ENCODE measurements at regions not wholly inside any gene's neighbourhood (a gene's known extent, or its start where the extent isn't known, plus 50 kb on each side); places are given as distances from the start of the nearest gene placed in this dataset.

DNA sequence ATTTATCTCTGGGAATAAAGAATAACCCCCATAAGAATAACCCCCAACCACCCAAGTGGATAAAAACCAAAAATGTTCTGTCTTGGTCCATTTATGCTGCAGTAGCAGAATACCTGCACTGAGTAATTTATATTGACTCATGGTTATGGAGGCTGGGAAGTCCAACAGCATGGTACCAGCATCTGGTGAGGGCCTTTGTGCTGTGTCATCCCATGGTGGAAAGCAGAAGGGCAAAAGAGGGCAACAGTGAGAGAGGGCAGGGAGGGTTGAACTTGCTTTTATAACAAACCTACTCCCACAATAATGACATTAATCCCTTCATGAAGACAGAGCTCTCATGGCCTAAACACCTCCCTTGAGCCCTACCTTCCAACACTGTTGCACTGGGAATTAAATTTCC, 133.7 kb downstream of the ERMARD start:
- Histone ChIP-seq H3K4me3 (ENCODE audit: insufficient read length, low read depth) (no peak overlapping the region), H3K4me1 (ENCODE audit: insufficient read depth, insufficient read length) (no peaks in the 10 kb centered on the region), H3K36me3 (ENCODE audit: insufficient read depth, insufficient read length, low read length) (no peaks in the 10 kb centered on the region), H3K9me3 (ENCODE audit: insufficient read depth, low read length) (no peaks in the 10 kb centered on the region), H3K9ac (ENCODE audit: insufficient read length, low read depth) (no peak overlapping the region), H3K27me3 (ENCODE audit: insufficient read depth, insufficient read length) (peaks cover 3% of the 10 kb centered on the region)
- no peak for TF ChIP-seq SUZ12 (IDR thresholded peaks at IDR 0.05; ENCODE audit: extremely low read depth, insufficient read depth, insufficient read length)
- no peak for TF ChIP-seq YY1 (IDR thresholded peaks at IDR 0.05; ENCODE audit: insufficient read depth, insufficient read length)
- no peak for TF ChIP-seq ZNF274 (IDR thresholded peaks at IDR 0.05; ENCODE audit: low read depth, low read length)
- no peak for DNase-seq (ENCODE audit: low read depth, low spot score)

DNA sequence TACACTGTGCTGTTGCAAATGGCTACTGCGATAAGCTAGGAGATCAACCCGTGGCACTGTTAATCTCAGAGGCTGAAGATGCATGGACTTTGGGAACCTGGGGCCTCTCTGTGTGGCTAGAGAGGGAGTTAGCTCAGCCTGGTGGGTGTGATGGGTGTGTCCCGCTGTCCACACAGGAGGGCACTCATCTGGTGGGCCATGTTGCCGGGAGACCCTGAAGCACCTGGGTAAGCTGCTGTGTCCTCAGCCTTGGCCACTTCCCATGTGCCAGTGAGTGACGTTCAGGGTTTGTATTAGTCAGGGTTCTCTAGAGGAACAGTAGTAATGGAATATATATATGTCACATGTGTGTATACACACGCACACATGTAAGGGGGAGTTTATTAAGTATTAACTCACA, 132.7 kb downstream of the ERMARD start:
- DNase-seq (ENCODE audit: low read depth, low spot score): no peak
- H3K27me3 ChIP-seq (ENCODE audit: insufficient read depth, insufficient read length): peaks cover 3% of the 10 kb centered on the region

DNA sequence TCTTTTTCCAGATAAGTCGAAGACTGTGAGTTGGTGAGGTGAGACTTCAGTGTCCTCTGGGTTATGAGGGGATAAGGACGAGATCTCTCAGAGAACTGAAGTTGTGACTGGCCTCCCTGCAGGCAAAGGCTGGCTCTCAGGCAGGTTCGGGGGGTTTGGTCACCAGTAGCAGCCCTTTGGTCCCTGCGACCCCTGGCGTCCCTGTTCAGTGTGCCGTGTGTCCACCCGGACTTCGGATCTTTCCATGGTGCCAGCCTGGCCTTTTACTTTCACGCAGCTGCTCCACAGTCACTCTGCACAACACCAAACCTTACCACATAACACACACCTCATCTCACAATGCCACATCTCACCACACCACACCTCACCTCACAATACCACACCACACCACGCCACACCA, 131.9 kb downstream of the ERMARD start:
- H3K9me3 ChIP-seq (ENCODE audit: insufficient read depth, low read length): no peaks in the 10 kb centered on the region
- TF ChIP-seq ZNF274 (IDR thresholded peaks at IDR 0.05; ENCODE audit: low read depth, low read length) (no peak), YY1 (IDR thresholded peaks at IDR 0.05; ENCODE audit: insufficient read depth, insufficient read length) (no peak), SUZ12 (IDR thresholded peaks at IDR 0.05; ENCODE audit: extremely low read depth, insufficient read depth, insufficient read length) (no peak)
- H3K9ac ChIP-seq (ENCODE audit: insufficient read length, low read depth): no peak overlapping the region
- DNase-seq (ENCODE audit: low read depth, low spot score): no peak
- H3K36me3 ChIP-seq (ENCODE audit: insufficient read depth, insufficient read length, low read length): no peaks in the 10 kb centered on the region
- H3K27me3 ChIP-seq (ENCODE audit: insufficient read depth, insufficient read length): peaks cover 3% of the 10 kb centered on the region
- no peaks in the 10 kb centered on the region for H3K4me1 ChIP-seq (ENCODE audit: insufficient read depth, insufficient read length)
- H3K4me3 ChIP-seq (ENCODE audit: insufficient read length, low read depth): no peak overlapping the region

More for the DNA sequence above, 132.7 kb downstream of the ERMARD start:
- no peaks in the 10 kb centered on the region for H3K9me3 ChIP-seq (ENCODE audit: insufficient read depth, low read length)
- TF ChIP-seq ZNF274 (IDR thresholded peaks at IDR 0.05; ENCODE audit: low read depth, low read length) (no peak), YY1 (IDR thresholded peaks at IDR 0.05; ENCODE audit: insufficient read depth, insufficient read length) (no peak), SUZ12 (IDR thresholded peaks at IDR 0.05; ENCODE audit: extremely low read depth, insufficient read depth, insufficient read length) (no peak)
- no peak overlapping the region for H3K4me3 ChIP-seq (ENCODE audit: insufficient read length, low read depth)
- H3K4me1 ChIP-seq (ENCODE audit: insufficient read depth, insufficient read length): no peaks in the 10 kb centered on the region
- H3K36me3 ChIP-seq (ENCODE audit: insufficient read depth, insufficient read length, low read length): no peaks in the 10 kb centered on the region
- H3K9ac ChIP-seq (ENCODE audit: insufficient read length, low read depth): no peak overlapping the region

DNA sequence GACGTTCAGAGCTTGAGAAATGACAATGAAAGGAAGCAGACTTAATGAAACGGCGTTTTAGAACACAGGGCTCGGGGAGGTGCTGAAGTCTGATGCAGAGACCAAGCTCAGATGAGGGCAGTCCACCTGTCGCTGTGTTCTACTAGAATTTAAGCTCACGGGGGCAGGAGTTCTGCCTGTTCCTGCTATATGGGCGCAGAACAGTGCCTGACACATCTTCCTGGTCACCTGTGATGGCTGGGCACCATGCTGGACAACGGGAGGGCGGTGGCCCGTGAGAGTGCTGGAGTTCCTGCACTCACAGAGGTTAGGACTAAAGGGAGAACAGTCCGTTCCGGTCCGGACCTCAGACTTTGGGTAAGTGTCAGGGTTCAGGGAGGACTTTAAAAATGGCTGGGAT, 130.6 kb downstream of the ERMARD start:
- TF ChIP-seq SUZ12 (IDR thresholded peaks at IDR 0.05; ENCODE audit: extremely low read depth, insufficient read depth, insufficient read length): no peak
- no peak for TF ChIP-seq YY1 (IDR thresholded peaks at IDR 0.05; ENCODE audit: insufficient read depth, insufficient read length)

DNA sequence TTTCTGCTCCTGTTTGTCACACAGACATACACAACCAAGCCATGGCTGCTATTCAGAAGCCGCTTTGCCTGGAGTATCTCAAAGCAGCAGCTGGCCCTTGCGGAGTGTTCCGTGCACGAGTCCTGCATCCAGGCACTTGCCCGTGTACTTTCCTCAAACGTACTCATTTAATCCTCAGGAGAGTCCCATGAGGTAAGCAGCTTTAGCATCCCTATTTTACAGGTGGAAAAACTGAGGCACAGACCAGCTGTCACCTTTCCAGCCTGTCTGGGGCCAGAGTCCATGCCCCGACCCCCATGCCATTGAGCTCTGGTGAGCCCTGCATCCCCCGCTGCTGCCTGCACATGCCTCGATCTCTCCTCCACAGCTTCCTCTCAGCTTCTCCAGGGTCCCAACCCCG, 130.0 kb downstream of the ERMARD start:
- Histone ChIP-seq H3K9me3 (ENCODE audit: insufficient read depth, low read length) (no peaks in the 10 kb centered on the region), H3K36me3 (ENCODE audit: insufficient read depth, insufficient read length, low read length) (no peaks in the 10 kb centered on the region), H3K4me3 (ENCODE audit: insufficient read length, low read depth) (no peak overlapping the region), H3K4me1 (ENCODE audit: insufficient read depth, insufficient read length) (no peaks in the 10 kb centered on the region), H3K9ac (ENCODE audit: insufficient read length, low read depth) (no peak overlapping the region), H3K27me3 (ENCODE audit: insufficient read depth, insufficient read length) (peaks cover 3% of the 10 kb centered on the region)
- DNase-seq (ENCODE audit: low read depth, low spot score): no peak
- no peak for TF ChIP-seq SUZ12 (IDR thresholded peaks at IDR 0.05; ENCODE audit: extremely low read depth, insufficient read depth, insufficient read length)
- TF ChIP-seq YY1 (IDR thresholded peaks at IDR 0.05; ENCODE audit: insufficient read depth, insufficient read length): no peak
- no peak for TF ChIP-seq ZNF274 (IDR thresholded peaks at IDR 0.05; ENCODE audit: low read depth, low read length)

More for the DNA sequence above, 130.6 kb downstream of the ERMARD start:
- H3K36me3 ChIP-seq (ENCODE audit: insufficient read depth, insufficient read length, low read length): no peaks in the 10 kb centered on the region
- H3K27me3 ChIP-seq (ENCODE audit: insufficient read depth, insufficient read length): peaks cover 3% of the 10 kb centered on the region
- no peak overlapping the region for H3K9ac ChIP-seq (ENCODE audit: insufficient read length, low read depth)
- DNase-seq (ENCODE audit: low read depth, low spot score): no peak
- H3K9me3 ChIP-seq (ENCODE audit: insufficient read depth, low read length): no peaks in the 10 kb centered on the region
- H3K4me3 ChIP-seq (ENCODE audit: insufficient read length, low read depth): no peak overlapping the region
- no peaks in the 10 kb centered on the region for H3K4me1 ChIP-seq (ENCODE audit: insufficient read depth, insufficient read length)

DNA sequence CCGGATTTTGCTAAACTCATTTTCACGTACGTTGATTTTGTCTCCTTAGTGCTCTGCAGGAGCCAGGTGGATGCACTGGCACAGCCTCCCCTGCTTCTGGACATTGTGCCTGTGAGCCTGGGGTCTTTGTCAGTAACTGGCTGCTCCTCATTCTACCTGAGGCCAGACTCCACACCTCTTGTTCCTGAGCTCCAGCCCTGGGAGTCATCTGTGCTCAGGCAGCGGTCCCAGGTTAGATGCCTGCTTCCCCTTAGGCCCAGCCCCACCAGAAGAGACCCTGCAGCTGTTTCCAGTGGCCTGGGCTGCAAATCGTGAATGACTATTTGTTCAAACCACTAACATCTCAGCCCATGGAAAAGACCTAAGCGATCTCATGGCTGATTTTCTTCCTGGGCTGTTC, 129.1 kb downstream of the ERMARD start:
- no peak for DNase-seq (ENCODE audit: low read depth, low spot score)
- Histone ChIP-seq H3K36me3 (ENCODE audit: insufficient read depth, insufficient read length, low read length) (no peaks in the 10 kb centered on the region), H3K9ac (ENCODE audit: insufficient read length, low read depth) (no peak overlapping the region)

DNA sequence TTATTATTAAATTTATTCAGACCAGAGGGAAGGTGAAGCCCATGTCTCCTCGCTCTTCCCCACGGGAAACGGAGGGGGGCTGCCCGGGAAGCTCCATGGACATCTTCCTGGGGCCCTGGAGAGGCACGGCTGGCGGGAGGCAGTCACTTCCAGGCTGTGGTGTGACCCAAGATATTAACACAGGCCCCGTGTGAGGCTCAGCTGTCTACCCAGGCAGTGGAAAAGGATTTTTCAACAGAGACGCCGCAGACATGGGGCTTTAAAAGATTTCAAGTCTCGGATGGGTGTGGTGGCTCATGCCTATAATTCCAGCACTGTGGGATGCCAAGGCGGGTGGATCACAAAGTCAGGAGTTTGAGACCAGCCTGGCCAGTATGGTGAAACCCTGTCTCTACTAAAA, 117.9 kb downstream of the ERMARD start:
- Histone ChIP-seq H3K36me3 (ENCODE audit: insufficient read depth, insufficient read length, low read length) (no peaks in the 10 kb centered on the region), H3K9me3 (ENCODE audit: insufficient read depth, low read length) (no peaks in the 10 kb centered on the region), H3K4me3 (ENCODE audit: insufficient read length, low read depth) (no peak overlapping the region), H3K4me1 (ENCODE audit: insufficient read depth, insufficient read length) (no peaks in the 10 kb centered on the region), H3K9ac (ENCODE audit: insufficient read length, low read depth) (no peak overlapping the region), H3K27me3 (ENCODE audit: insufficient read depth, insufficient read length) (no peaks in the 10 kb centered on the region)
- TF ChIP-seq YY1 (IDR thresholded peaks at IDR 0.05; ENCODE audit: insufficient read depth, insufficient read length) (no peak), SUZ12 (IDR thresholded peaks at IDR 0.05; ENCODE audit: extremely low read depth, insufficient read depth, insufficient read length) (no peak), ZNF274 (IDR thresholded peaks at IDR 0.05; ENCODE audit: low read depth, low read length) (no peak)
- DNase-seq (ENCODE audit: low read depth, low spot score): no peak

More for the DNA sequence above, 129.1 kb downstream of the ERMARD start:
- Histone ChIP-seq H3K9me3 (ENCODE audit: insufficient read depth, low read length) (no peaks in the 10 kb centered on the region), H3K4me1 (ENCODE audit: insufficient read depth, insufficient read length) (no peaks in the 10 kb centered on the region), H3K27me3 (ENCODE audit: insufficient read depth, insufficient read length) (peaks cover 3% of the 10 kb centered on the region), H3K4me3 (ENCODE audit: insufficient read length, low read depth) (no peak overlapping the region)
- TF ChIP-seq SUZ12 (IDR thresholded peaks at IDR 0.05; ENCODE audit: extremely low read depth, insufficient read depth, insufficient read length) (no peak), ZNF274 (IDR thresholded peaks at IDR 0.05; ENCODE audit: low read depth, low read length) (no peak), YY1 (IDR thresholded peaks at IDR 0.05; ENCODE audit: insufficient read depth, insufficient read length) (no peak)

DNA sequence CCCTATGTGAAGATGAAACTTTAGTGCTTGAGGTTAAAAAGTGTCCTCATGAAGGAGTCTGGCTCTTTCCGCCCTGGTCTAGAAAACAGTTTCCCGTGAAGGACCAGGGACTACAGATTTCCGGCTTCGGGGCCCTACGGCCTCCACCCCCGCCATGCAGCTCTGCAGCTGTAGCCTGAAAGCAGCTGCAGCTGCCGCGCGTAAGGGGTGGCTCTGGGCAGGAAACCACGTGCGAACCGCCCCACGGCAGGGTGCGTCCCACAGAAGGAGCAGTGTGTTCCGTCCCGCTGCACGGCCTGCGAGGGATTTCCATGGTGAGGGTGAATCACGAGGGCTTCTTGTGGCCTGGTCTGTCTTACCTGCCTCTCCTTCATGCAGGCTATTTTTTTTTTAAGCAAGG, 117.0 kb downstream of the ERMARD start:
- no peaks in the 10 kb centered on the region for H3K36me3 ChIP-seq (ENCODE audit: insufficient read depth, insufficient read length, low read length)
- DNase-seq (ENCODE audit: low read depth, low spot score): no peak
- no peak overlapping the region for H3K4me3 ChIP-seq (ENCODE audit: insufficient read length, low read depth)
- no peak for TF ChIP-seq YY1 (IDR thresholded peaks at IDR 0.05; ENCODE audit: insufficient read depth, insufficient read length)
- TF ChIP-seq ZNF274 (IDR thresholded peaks at IDR 0.05; ENCODE audit: low read depth, low read length): no peak
- H3K9ac ChIP-seq (ENCODE audit: insufficient read length, low read depth): no peak overlapping the region
- no peaks in the 10 kb centered on the region for H3K27me3 ChIP-seq (ENCODE audit: insufficient read depth, insufficient read length)
- peaks cover under 1% of the 10 kb centered on the region for H3K4me1 ChIP-seq (ENCODE audit: insufficient read depth, insufficient read length)
- H3K9me3 ChIP-seq (ENCODE audit: insufficient read depth, low read length): no peaks in the 10 kb centered on the region

Measured in NT2/D1 (cell line).